GM12874 (cell line): ENCODE measurements at regions not wholly inside any gene's neighbourhood (a gene's known extent, or its start where the extent isn't known, plus 50 kb on each side); places are given as distances from the start of the nearest gene placed in this dataset.

Source experiments
- CTCF ChIP-seq: IDR thresholded peaks from 2 replicates; pipeline ENCODE4 v1.5.1; 2011; ENCODE audit warnings: low read depth, mild to moderate bottlenecking, control low read depth, low read length, moderate library complexity; ENCODE audit not compliant: insufficient read depth

- no peak for TF ChIP-seq CTCF
These were observed 116.7 kb downstream of the CYP26A1 start for GRCh38 chr10:93190372-93190771.

- no peak for TF ChIP-seq CTCF
These were observed 120.2 kb downstream of the CYP26A1 start for GRCh38 chr10:93193906-93194305.

GRCh38 chr10:93198401-93199131 is 124.9 kb downstream of the CYP26A1 start:
- no peak for TF ChIP-seq CTCF

- TF ChIP-seq CTCF = no peak
These were observed 125.6 kb downstream of the CYP26A1 start for GRCh38 chr10:93199191-93199751.

GRCh38 chr10:93204494-93205485 is 131.1 kb downstream of the CYP26A1 start:
- no peak for TF ChIP-seq CTCF

GRCh38 chr10:93206652-93207051 is 133.0 kb downstream of the CYP26A1 start:
- no peak for TF ChIP-seq CTCF
